ENCODE measurements at regions not wholly inside any gene's neighbourhood (a gene's known extent, or its start where the extent isn't known, plus 50 kb on each side); places are given as distances from the start of the nearest gene placed in this dataset.

DNA sequence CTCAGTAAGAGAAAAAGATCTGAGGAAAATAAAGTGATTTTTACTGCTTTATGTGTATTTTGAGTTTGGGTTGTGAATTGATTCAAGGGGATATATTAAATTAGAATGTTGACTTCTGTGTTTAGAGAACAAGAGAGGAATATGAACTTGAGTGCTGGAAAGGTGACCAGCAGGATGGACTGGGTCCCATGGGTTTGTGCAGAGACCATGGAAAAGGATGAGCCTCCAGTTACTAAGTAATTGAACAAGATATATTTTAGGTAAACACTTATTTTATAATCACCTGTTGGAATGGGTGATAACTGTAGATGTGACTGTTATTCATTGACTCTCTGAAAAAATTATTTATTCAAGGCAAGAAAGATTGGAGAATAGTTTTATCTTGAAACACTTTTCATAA lies 82.0 kb upstream of the TOP3B start:
- TF ChIP-seq, protein P1, sequence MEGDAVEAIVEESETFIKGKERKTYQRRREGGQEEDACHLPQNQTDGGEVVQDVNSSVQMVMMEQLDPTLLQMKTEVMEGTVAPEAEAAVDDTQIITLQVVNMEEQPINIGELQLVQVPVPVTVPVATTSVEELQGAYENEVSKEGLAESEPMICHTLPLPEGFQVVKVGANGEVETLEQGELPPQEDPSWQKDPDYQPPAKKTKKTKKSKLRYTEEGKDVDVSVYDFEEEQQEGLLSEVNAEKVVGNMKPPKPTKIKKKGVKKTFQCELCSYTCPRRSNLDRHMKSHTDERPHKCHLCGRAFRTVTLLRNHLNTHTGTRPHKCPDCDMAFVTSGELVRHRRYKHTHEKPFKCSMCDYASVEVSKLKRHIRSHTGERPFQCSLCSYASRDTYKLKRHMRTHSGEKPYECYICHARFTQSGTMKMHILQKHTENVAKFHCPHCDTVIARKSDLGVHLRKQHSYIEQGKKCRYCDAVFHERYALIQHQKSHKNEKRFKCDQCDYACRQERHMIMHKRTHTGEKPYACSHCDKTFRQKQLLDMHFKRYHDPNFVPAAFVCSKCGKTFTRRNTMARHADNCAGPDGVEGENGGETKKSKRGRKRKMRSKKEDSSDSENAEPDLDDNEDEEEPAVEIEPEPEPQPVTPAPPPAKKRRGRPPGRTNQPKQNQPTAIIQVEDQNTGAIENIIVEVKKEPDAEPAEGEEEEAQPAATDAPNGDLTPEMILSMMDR (conservative IDR thresholded peaks at IDR 0.05; ENCODE audit: low read depth) = no peak
- no peak overlapping the region for H3K27ac ChIP-seq
- ChIA-PET POLR2A (ENCODE audit: low non-redundant PET) (no interaction called here), CTCF (no interaction called here)
- no peak for DNase-seq (ENCODE audit: low spot score)

DNA sequence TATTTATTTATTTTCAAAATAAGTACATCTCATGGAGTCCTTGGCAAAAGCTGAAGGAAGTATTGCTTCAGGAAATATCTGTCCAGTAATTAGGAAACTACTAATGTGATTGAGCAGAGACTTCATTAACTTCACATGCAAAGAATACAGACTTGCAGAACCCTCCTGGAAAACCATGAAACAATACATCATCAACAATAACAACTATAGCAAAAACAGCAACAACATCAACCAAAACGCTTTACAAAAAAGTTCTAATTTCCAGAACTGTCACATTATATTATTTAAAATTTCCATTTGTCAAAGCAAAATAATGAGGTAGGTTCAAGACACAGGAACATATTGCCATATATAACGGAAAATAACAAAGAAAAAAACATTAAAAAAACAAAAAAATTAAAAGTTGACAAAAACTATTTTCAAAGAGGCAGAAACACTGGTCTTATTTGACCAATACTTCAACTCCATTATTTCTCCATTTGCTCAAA lies 79.8 kb upstream of the TOP3B start:
- no peak overlapping the region for H3K27ac ChIP-seq
- TF ChIP-seq, protein P1 (conservative IDR thresholded peaks at IDR 0.05; ENCODE audit: low read depth) = no peak
- ChIA-PET CTCF (interaction anchor here (0.6 to 1.0 kb wide), 2 partner anchors 90 to 1133 kb away, joined by 3 to 6 read pairs; no protein-coding TSS in a partner anchor), POLR2A (ENCODE audit: low non-redundant PET) (no interaction called here)
- no peak for DNase-seq (ENCODE audit: low spot score)

DNA sequence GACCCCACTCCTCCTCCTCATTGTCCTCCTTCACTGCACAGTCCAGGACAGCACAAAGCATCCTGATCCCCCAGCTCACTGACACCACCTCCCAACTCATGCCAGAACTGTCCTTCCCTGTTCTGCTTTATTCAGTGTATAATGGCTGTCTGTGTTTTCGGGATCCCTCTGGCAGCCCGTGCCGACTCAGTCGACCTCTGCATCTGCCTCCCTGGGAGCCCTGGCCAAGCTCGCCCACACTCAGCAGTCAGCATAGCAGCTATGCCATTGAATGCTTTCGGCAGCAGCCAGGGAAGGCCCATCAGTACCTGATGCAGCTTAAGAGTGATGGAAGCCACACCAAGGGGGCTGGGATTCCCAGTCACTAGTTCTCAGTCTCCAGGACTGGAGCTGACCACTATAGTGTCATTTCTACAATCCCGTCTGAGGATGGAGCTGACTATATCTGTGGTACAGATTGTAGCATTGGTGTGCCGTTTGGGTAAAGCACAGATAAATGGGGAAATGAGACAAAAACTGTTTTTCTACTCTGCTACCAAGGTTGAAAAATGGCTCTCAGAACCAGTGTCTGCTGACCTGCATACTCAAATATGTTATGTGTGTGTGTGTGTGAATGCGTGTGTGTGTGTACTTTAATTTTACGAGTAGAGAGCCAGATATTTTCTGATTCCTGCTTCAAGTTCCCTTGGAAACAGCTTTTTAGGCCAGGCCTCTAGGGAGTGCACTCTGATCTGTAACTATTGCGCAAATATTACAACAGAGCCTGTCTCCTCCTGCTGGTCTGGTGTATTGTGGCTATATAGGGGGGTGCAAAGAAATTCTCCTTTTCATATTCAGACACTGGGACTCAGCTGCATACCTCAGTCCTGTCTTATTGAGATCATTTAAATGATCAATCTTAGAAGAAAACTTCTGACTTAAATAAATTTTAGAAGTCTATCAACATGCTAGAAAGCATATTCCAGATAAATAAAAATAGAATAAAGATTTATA lies 78.8 kb upstream of the TOP3B start:
- ChIA-PET CTCF (interaction anchor here (0.6 to 1.2 kb wide), 9 partner anchors 8 to 1134 kb away, joined by 3 to 6 read pairs (median 4); no protein-coding TSS in a partner anchor), POLR2A (ENCODE audit: low non-redundant PET) (no interaction called here)
- peak; percentile 55 for DNase-seq (ENCODE audit: low spot score)
- H3K27ac ChIP-seq = peak overlapping the region; percentile 73
- TF ChIP-seq, protein P1 (conservative IDR thresholded peaks at IDR 0.05; ENCODE audit: low read depth) = peak; percentile 20; the same call in 1 of the 2 replicates

DNA sequence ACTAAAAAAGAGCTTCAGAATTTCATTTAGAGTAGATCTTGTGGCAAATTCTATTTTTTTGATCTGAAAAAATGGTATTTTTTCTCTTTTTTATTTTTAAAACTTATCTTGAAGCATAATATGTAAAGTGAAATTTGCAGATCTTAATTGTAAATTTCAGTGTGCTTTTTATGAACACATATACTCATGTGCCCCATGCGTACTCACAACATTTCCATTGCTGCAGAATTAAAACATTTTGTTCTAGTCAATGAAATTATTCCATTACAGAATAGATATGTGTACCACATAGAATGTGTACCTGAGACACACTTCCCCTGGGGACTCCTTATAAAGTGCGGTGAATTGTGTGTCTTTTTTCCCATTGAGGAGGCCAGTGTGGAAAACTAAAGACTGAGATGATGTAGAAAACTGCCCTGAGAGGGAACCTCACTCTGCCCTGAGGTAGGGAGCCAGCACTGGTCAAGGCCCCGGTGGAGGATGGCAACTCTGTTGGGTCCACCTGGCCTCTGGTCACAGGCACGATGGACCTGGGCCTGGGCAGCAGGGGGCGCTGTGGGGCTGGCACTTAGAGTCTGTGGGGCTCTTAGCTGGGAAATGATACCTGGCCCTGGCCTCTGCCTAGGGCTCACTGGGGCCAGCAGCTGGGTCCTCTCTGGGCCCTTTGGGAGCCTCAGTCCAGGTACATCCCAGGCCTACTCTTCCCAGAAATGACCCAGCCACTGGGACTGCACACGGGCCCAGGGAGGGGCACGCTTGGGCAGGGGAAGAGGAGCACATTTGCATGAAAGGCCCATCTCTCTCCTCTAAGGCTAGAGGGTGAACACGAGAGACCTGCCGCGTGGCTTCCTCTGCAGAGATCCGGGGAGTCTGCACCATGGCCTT lies 77.9 kb upstream of the TOP3B start:
- TF ChIP-seq, protein P1 (conservative IDR thresholded peaks at IDR 0.05; ENCODE audit: low read depth) = peak; percentile 52
- DNase-seq (ENCODE audit: low spot score) = peak; percentile 41
- ChIA-PET CTCF (interaction anchor here (0.6 to 1.2 kb wide), 9 partner anchors 9 to 362 kb away, joined by 3 to 6 read pairs (median 3); no protein-coding TSS in a partner anchor), POLR2A (ENCODE audit: low non-redundant PET) (no interaction called here)
- peak overlapping the region; percentile 73 for H3K27ac ChIP-seq

DNA sequence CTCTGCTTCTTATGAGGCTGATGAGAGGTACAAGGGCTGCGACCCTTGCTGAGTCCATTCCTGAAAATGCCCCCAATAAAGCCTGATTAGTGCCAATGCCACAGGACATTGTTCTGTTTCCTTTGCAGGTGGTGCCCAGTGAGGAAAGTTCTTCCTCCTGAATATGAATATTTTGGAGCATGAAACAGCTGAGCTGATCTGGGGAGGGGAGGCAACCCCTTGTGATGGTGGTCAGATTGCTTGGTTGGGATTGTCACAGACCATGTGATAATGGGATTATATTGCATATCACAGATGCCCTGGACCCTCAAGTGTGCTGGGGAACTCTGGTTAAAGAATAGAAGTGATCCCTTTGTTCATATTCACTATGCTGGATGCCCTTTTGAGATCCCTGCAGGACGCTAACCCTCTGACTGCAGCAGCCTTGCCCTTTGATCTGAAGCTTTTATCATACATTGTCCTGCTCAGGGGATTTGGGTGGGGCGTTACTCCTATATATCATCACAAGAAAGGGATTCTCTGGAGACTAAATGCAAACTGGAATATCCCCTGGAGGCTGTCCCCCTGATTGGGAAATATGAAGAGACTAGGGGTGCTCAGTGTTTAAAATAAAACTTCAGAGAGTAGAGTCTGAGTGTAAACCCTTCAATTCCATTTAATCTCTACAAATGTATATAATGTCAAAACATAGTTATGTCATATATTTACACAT lies 76.9 kb upstream of the TOP3B start:
- CTCF ChIA-PET = interaction anchor here (0.7 to 1.1 kb wide), 2 partner anchors 86 to 91 kb away, joined by 3 read pairs; no protein-coding TSS in a partner anchor
- no peak for DNase-seq (ENCODE audit: low spot score)
- POLR2A ChIA-PET (ENCODE audit: low non-redundant PET) = no interaction called here
- TF ChIP-seq, protein P1 (conservative IDR thresholded peaks at IDR 0.05; ENCODE audit: low read depth) = no peak
- no peak overlapping the region for H3K27ac ChIP-seq
